NCI-H1436 (cell line): ENCODE measurements at regions not wholly inside any gene's neighbourhood (a gene's known extent, or its start where the extent isn't known, plus 50 kb on each side); places are given as distances from the start of the nearest gene placed in this dataset.
"Not testable (repeated sequence)": the region's sequence is repeated elsewhere in the genome, so short reads cannot be mapped to it uniquely, and the experiment has no call there.

Source experiments
- DNase-seq: peaks from one replicate; lab custom pipeline; 2025; lab: John Stamatoyannopoulos, UW

DNA sequence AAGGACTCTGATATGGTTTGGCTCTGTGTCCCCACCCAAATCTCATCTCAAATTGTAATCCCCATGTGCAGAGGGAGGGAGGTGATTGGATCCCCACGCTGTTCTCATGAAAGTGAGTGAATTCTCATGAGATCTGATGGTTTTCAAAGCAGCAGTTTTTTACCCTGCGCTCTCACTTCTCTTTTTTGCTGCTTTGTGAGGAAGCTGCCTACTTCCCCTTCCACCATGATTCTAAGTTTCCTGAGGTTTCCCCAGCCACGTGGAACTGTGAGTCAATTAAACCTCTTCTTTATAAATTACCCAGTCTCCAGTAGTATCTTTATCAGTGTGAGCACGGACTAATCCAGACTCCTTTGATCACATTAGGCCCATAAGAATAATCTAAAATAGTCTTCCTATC lies 719.7 kb upstream of the CDH8 start:
- DNase-seq = no peak

DNA sequence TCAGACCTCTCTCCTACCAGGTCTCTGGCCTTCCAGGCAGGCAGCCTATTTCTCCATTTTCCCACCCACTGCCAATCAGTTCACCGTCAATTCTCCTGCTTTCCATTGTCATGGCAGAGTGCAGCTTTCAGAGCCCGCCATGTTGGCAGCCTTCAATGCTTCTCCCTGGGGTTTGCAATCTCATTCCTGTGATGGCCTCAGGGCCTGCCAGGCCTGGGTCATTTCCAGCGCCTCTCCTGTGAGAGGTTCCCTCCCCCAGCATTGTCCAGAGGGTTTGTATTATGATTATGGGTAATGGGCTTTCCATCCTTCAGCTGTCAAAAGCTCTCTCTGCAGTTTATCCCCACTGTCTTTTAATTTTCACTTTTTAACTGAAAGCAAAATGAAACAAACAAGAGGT lies 716.6 kb upstream of the CDH8 start:
- no peak for DNase-seq

- no peak for DNase-seq
These were observed 715.0 kb upstream of the CDH8 start for GRCh38 chr16:62751218-62751617.

GRCh38 chr16:62741692-62742091 lies 705.5 kb upstream of the CDH8 start:
- no peak for DNase-seq

DNA sequence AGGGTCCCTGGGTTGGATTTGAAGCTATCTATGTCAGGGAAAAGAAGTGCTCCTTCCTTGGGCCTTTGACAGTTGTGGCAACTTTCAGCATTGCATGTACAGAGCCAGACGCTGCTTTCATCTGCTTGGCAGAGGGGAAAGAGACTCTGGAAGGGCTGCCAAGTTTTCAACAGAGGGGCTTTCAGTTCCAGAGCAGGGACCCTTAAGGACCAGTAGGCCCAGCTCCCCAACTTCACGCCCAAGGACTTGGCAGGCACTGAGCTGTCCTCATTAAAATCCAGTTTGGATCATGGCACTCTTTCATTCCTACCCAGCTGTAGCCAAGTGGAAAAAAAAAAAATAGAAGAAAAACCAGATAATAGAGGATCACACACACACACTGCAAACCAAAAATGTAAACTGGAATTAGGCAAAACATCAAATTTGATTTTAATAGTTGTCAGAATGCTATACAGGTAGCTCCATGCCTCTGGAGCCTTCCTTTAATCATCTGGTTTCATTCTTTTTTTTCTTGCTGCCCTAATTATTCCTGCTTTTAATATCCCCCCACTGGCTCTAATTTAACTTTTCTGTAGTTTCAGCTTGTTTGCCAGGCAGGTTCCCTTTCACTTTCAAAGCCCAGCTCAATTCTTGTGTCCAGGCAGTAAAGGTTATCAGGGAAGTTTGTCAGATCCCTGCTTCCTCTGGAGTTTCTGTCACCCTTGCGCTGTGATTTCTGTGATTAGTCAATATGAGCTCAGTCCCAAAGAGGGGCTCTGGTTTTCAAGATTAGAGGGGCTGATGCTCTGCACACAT lies 702.6 kb upstream of the CDH8 start:
- no peak for DNase-seq

DNA sequence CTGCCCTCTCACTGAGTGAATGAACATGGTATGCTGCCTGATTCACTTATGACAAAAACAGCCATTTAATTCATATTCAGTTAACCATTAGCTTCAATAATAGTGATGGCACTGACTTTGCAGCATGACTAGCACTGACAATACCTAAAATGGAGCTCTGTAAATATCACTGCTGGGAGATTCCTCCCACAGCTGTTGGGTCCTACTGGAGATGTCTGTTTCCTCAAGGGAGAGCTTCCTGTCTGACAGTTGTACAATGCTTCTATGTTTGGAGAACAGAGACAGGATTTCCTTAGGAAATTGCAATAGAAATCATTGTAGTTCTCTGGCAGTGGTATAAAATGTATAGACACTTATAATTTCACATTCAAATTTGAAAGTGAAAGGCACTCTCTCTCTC lies 695.9 kb upstream of the CDH8 start:
- no peak for DNase-seq

- DNase-seq = not testable (repeated sequence)
These were observed 688.5 kb upstream of the CDH8 start for GRCh38 chr16:62724670-62725269.

DNA sequence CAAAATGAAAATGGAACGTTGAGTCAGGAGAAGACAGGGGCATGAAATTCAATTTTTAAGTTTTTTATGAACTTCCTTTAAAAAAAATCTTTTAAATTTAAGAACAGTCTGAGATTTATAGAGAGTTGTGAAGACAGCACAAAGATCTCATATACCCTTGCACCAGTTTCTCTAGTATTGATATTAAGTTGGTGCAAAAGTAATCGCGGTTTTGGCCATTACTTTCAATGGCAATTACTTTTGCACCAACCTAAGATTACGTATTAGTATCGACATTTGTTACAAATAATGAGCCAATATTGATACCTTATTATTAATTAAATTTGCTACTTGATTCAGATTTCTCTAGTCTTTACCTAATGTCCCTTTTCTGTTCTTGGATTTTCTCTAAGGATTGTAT lies 684.4 kb upstream of the CDH8 start:
- DNase-seq = no peak

DNA sequence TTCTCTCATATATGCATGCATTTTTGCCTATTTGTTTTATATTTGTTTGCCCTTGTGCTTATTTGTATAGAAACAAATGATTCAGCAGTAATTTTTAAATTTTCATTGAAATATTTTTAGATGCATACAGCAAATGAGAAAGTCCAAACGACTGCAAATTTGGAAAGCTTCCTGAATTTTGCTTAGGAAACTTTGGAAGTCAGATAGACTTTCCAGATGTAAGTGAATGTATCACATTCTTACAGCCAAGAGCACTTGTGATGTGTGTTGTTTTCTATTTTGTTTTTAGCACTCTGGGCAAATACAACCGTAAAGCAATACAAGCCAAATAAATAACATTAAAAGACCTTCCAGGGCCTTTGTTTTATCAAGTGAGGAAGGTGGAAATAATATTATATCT lies 680.8 kb upstream of the CDH8 start:
- DNase-seq = no peak

GRCh38 chr16:62715701-62716100 lies 679.5 kb upstream of the CDH8 start:
- DNase-seq = no peak

GRCh38 chr16:62712566-62712965 lies 676.3 kb upstream of the CDH8 start:
- no peak for DNase-seq

GRCh38 chr16:62711797-62712196 lies 675.6 kb upstream of the CDH8 start:
- no peak for DNase-seq

GRCh38 chr16:62709794-62710193 lies 673.6 kb upstream of the CDH8 start:
- no peak for DNase-seq

DNA sequence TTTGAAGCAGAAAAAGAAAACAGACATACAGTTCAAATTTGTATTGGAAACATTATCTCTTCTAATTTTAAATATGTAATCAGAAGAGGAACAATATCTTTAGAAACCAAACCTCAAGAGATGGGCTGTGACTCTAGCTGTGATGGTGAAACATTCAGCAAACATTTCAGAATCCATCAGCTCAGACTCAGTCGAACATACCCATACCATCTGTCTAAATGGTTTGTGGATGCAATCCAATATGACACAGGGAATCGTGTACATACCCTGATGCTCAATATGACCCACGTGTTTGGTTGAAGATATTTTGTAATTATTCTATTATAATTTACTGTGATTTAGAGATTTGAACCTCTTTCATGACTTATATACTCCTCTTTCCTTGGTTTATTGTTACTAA lies 665.2 kb upstream of the CDH8 start:
- DNase-seq = no peak

GRCh38 chr16:62700426-62701294 lies 664.4 kb upstream of the CDH8 start:
- DNase-seq = peak; percentile 16

DNA sequence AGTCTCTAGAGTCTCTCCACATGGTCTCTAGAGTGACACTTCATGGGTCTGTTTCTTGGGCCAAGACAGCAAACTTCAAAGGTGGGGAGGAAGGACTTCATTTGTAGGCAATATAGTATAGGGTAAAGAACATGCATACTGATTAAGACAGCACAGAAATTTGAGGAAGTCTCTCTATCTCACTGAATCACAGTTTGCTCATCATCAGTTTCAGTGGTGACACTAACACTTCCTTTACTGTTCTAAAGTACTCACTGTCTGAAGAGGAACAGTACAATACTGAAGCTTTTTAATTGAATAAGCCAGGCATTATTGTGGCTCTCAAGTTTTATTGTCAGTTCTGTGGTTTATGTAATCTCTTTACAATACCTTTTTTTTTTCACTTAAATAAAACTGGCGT lies 656.4 kb upstream of the CDH8 start:
- DNase-seq = no peak

DNA sequence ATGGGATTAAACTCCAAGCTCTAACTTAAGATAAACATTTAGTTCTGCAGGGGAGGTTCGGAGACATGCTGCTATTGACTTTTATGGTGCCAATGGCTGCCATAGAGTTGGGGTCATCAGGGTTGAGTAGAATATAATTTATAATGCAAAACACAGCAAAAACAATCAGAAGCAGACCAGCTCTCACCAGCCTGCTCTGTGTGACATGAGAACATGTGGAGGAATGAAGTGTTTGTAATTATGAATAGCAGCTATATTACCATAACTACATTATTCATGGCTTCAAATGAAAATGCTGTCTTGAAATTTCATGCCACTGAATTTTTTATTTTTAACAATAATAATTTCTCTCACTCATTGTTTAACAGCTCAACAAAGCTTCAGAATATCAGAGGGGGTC lies 645.6 kb upstream of the CDH8 start:
- no peak for DNase-seq

GRCh38 chr16:62678796-62679195 lies 642.6 kb upstream of the CDH8 start:
- DNase-seq = no peak

DNA sequence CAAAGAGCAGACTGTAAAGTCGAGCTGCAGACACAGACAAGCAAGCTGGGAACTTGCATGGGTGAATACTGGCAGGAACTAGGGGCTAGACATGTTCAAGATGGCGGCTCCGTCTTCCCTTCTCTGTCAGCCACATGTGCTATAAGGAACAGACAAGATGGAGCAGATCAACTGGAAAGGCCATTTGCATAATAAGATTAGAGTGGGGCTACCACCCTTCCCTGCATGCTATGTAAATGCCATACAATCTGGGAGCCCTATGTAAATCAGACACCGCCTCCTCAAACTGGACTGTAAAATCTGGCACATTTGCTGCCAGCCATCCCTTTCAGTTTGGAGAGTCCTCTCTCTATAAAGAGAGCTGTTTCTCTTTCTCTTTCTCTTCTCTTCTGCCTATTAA lies 640.1 kb upstream of the CDH8 start:
- no peak for DNase-seq

DNA sequence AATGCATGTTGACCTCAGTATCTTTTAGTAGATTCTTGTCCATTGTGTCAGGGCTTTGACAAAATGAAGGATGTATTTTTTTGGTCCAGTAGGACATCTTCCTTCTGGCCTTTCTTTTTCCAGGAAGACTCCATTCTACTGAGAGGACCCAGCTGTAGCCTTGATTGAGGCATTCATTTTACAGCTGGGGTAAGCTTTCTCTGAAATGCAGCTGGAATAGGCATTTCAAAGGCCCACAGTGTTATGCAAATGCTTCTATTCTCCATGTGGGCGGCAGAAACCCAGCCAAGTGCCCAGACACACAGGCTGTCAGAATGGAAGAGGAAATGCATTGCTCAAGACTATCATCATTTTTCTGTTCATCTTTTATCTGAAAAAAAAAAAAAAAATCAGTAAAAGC lies 629.0 kb upstream of the CDH8 start:
- no peak for DNase-seq

GRCh38 chr16:62664566-62664965 lies 628.3 kb upstream of the CDH8 start:
- DNase-seq = no peak

GRCh38 chr16:62661435-62661834 lies 625.2 kb upstream of the CDH8 start:
- DNase-seq = no peak

DNA sequence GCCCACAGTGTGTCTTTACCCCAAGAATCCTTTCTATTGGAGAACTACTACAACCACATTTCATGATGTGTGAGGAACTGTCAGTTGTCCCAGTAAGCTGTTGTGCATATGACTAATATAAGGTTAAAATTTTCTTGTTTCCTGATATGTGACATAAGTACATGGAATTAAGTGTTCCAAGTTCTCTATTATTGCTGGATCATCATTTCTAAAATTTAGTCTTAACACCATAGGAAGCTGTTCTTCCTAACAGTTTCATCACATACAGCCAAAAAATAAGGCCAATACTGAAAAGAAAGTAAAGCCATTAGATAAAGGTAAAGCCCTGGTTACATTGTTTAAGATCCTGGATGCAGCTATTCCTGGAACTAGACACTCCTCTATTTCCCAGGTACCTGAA lies 620.9 kb upstream of the CDH8 start:
- DNase-seq = no peak
